CD4-positive, alpha-beta memory T cell (primary cell): ENCODE measurements at regions not wholly inside any gene's neighbourhood (a gene's known extent, or its start where the extent isn't known, plus 50 kb on each side); places are given as distances from the start of the nearest gene placed in this dataset.

ENCODE experiments used
- CTCF ChIA-PET: fragments of 350-600 bp; sonication (Branson Sonifier 250); formaldehyde crosslinking; loops from one replicate; lab custom pipeline; 2021; ENCODE audit warnings: inconsistent platforms; ENCODE audit not compliant: partially characterized antibody; lab: Charles Lee
- POLR2A ChIA-PET: fragments of 350-600 bp; sonication (Branson Sonifier 250); formaldehyde crosslinking; loops from one replicate; lab custom pipeline; 2021; ENCODE audit not compliant: partially characterized antibody; lab: Charles Lee
- DNase-seq, 5 donors: peaks; one replicate each; pipeline versions ENCODE4 v3.0.0 to v3.0.0-alpha.2; 2020 to 2022; ENCODE audit warnings: mixed read lengths in 1 of 5
- H3K27ac ChIP-seq: one replicate; pipeline ENCODE4 v1.7.0; 2013; ENCODE audit warnings: low read depth, low read length
- H3K27me3 ChIP-seq: 2 replicates; pipeline ENCODE4 v1.7.0; 2013; ENCODE audit warnings: mild to moderate bottlenecking, low read length, moderate library complexity; ENCODE audit not compliant: insufficient read depth
- H3K36me3 ChIP-seq: 2 replicates; pipeline ENCODE4 v1.7.0; 2013; ENCODE audit warnings: mild to moderate bottlenecking, low read length, moderate library complexity; ENCODE audit not compliant: insufficient read depth
- H3K4me1 ChIP-seq: 2 replicates; pipeline ENCODE4 v1.7.0; 2013; ENCODE audit warnings: mild to moderate bottlenecking, low read length, moderate library complexity; ENCODE audit not compliant: insufficient read depth
- H3K4me3 ChIP-seq, 2 donors: one replicate each; pipeline ENCODE4 v1.7.0; 2013; ENCODE audit warnings: low read length in 2 of 2, mild to moderate bottlenecking in 1 of 2
- H3K9me3 ChIP-seq, 2 donors: one replicate each; pipeline ENCODE4 v1.7.0; 2013; ENCODE audit warnings: low read length in 2 of 2, control low read depth in 1 of 2; ENCODE audit not compliant: control insufficient read depth in 1 of 2
- H3K27ac Mint-ChIP-seq, 7 donors: one replicate each; pipeline ENCODE4 v1.8.0; 2020 to 2021; ENCODE audit warnings: mixed read lengths in 7 of 7, mild to moderate bottlenecking in 6 of 7, inconsistent platforms in 3 of 7, moderate library complexity in 3 of 7
- H3K27me3 Mint-ChIP-seq, 2 donors: one replicate each; pipeline ENCODE4 v1.8.0; 2020 to 2021; ENCODE audit warnings: mixed read lengths in 2 of 2
- H3K36me3 Mint-ChIP-seq, 2 donors: one replicate each; pipeline ENCODE4 v1.8.0; 2020 to 2021; ENCODE audit warnings: mixed read lengths in 2 of 2, inconsistent platforms in 1 of 2, mild to moderate bottlenecking in 1 of 2
- H3K4me1 Mint-ChIP-seq, 4 donors: one replicate each; pipeline ENCODE4 v1.8.0; 2020 to 2021; ENCODE audit warnings: mixed read lengths in 4 of 4, mild to moderate bottlenecking in 1 of 4
- H3K4me3 Mint-ChIP-seq, 8 donors: one replicate each; pipeline ENCODE4 v1.8.0; 2020 to 2021; ENCODE audit warnings: mixed read lengths in 8 of 8, mild to moderate bottlenecking in 7 of 8, moderate library complexity in 6 of 8, inconsistent platforms in 3 of 8
- H3K9me3 Mint-ChIP-seq, 8 donors: one replicate each; pipeline ENCODE4 v1.8.0; 2020 to 2021; ENCODE audit warnings: mixed read lengths in 8 of 8, mild to moderate bottlenecking in 5 of 8, inconsistent platforms in 3 of 8, moderate library complexity in 1 of 8
- intact Hi-C: fragments of 100-400 bp; cut with micrococcal nuclease; formaldehyde crosslinking; loops from one replicate; pipeline ENCODE4 v1.15.1; 2023

DNA sequence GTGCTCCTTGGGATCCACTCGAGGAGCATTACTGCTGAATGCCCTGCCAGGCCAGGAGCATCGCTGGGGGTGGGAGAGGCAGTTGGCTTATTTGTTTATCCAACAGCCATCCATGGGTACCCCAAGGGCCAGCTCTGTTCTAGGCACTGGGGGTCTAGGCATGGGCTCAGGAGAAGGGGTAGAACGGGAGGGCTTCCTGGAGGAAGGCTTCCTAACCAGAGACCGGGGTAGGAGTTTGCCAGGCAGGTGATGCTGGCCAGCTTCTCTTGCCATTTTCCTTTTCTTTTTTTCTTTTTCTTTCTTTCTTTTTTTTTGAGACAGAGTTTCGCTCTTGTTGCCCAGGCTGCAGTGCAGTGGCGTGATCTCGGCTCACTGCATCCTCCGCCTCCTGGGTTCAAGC, 241.0 kb downstream of the SEC14L1 start:
- Mint-ChIP-seq H3K9me3 (no peaks in the 10 kb centered on the region), H3K36me3 (peaks cover 4 to 26% of the 10 kb centered on the region in 2 donors), H3K27me3 (no peaks in the 10 kb centered on the region), H3K4me1 (peaks cover 60 to 100% (median 86%) of the 10 kb centered on the region in 4 donors), H3K27ac (peak overlapping the region; percentile 77 to 95 (median 91)), H3K4me3 (peak overlapping the region in 7 of 8 donors; percentile 79 to 94 (median 82))
- Histone ChIP-seq H3K9me3 (no peaks in the 10 kb centered on the region), H3K4me3 (peak overlapping the region in 1 of 2 donors; percentile 28), H3K4me1 (peaks cover 99% of the 10 kb centered on the region), H3K27ac (peak overlapping the region; percentile 50), H3K36me3 (no peaks in the 10 kb centered on the region), H3K27me3 (no peaks in the 10 kb centered on the region)
- DNase-seq: no peak
- intact Hi-C loops: loop anchor here (1.0 to 2.0 kb wide), 4 partner anchors 19 to 114 kb away; no protein-coding TSS in a partner anchor
- ChIA-PET CTCF (interaction anchor here (0.6 to 3.5 kb wide), 13 partner anchors 10 to 113 kb away, joined by 3 to 38 read pairs (median 8); no protein-coding TSS in a partner anchor), POLR2A (interaction anchor here (0.7 to 97.0 kb wide), 12 partner anchors 8 to 576 kb away, joined by 3 to 6031 read pairs (median 12); partner anchors contain the start of gene TNRC6C)

DNA sequence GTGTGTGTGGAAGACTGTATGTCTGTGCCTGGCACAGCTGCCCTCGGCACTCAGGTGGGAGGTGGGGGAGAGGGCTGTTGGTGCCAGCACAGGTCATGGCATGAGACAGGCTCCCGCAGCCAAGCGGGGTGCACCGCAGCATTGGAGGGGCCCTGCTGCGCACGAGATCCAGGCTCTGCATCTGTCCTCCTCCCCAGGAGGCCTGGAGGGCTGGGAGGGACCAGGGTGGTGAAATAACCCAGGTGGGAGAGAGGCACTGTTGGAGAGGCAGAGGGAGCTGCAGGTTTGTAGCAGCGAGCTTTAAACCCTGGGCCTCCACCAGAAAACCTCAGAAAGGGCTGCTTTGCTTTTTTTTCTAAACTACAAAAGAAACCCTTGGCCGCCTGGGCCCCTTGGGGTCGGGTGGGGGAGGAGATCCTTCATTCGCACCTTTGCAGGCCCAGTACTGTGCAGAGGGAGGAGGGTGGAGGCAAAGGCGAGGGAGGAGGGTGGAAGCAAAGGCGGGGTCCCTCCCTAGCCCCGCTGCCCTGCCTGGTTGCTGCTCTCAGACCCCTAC, 241.7 kb downstream of the SEC14L1 start:
- peak overlapping the region; percentile 79 to 94 (median 82) for H3K4me3 Mint-ChIP-seq
- H3K27ac ChIP-seq: peak overlapping the region; percentile 50
- H3K4me3 ChIP-seq: peak overlapping the region in 1 of 2 donors; percentile 41
- H3K36me3 ChIP-seq: no peaks in the 10 kb centered on the region
- H3K27me3 ChIP-seq: no peaks in the 10 kb centered on the region
- ChIA-PET POLR2A (interaction anchor here (0.6 to 97.0 kb wide), 14 partner anchors 9 to 576 kb away, joined by 3 to 6031 read pairs (median 10); partner anchors contain the start of gene TNRC6C), CTCF (interaction anchor here (0.6 to 3.5 kb wide), 17 partner anchors 10 to 112 kb away, joined by 3 to 38 read pairs (median 6); no protein-coding TSS in a partner anchor)
- no peaks in the 10 kb centered on the region for H3K9me3 ChIP-seq
- H3K27me3 Mint-ChIP-seq: no peaks in the 10 kb centered on the region
- intact Hi-C loops: loop anchor here (1.0 to 2.0 kb wide), 4 partner anchors 18 to 113 kb away; no protein-coding TSS in a partner anchor
- H3K4me1 ChIP-seq: peaks cover 99% of the 10 kb centered on the region
- no peaks in the 10 kb centered on the region for H3K9me3 Mint-ChIP-seq
- peaks cover 4 to 30% of the 10 kb centered on the region in 2 donors for H3K36me3 Mint-ChIP-seq
- peak overlapping the region; percentile 82 to 95 (median 90) for H3K27ac Mint-ChIP-seq
- peaks cover 62 to 100% (median 87%) of the 10 kb centered on the region in 4 donors for H3K4me1 Mint-ChIP-seq
- peak in 4 of 5 donors; percentile 69 to 72 (median 71) for DNase-seq

DNA sequence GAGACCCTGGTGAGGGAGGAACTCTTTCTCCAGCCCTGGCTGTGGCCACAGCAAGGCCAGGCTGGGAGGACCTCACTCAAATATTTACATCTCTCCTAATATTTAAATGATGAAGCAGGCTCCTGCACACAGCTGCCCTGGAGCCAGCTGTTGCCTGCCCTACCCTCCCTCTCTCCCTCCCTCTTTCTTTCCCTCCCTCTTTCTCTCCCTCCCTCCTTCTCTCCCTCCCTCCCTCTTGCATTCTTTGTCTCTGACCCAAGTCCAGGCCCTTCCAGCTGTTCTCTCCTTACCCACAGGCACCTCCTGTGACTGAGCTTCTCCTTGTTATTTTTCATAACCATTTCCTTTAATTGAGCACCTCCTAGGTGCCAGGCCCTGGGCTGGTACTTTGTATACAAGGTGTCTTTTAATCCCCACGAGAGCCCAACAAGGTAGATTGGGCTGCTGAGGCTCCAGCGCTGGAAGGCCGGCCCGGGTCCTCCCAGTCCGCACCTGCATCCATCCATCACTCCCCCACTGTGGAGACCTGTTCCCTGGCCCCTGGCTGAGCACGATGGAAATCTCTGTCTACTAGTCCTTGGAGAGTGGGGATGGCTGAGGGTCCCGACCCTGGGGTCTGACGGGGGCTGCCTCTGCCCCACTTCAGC, 242.3 kb downstream of the SEC14L1 start:
- peaks cover 4 to 27% of the 10 kb centered on the region in 2 donors for H3K36me3 Mint-ChIP-seq
- CTCF ChIA-PET: interaction anchor here (0.9 to 3.5 kb wide), 14 partner anchors 9 to 112 kb away, joined by 3 to 38 read pairs (median 6); no protein-coding TSS in a partner anchor
- no peaks in the 10 kb centered on the region for H3K27me3 ChIP-seq
- H3K4me1 ChIP-seq: peaks cover 98% of the 10 kb centered on the region
- peak overlapping the region; percentile 74 to 94 (median 82) for H3K4me3 Mint-ChIP-seq
- no peaks in the 10 kb centered on the region for H3K9me3 Mint-ChIP-seq
- no peaks in the 10 kb centered on the region for H3K27me3 Mint-ChIP-seq
- POLR2A ChIA-PET: interaction anchor here (0.6 to 97.0 kb wide), 12 partner anchors 8 to 112 kb away, joined by 3 to 6031 read pairs (median 12); no protein-coding TSS in a partner anchor
- DNase-seq: no peak
- intact Hi-C loops: loop anchor here (1.0 to 2.0 kb wide), 4 partner anchors 18 to 112 kb away; no protein-coding TSS in a partner anchor
- H3K36me3 ChIP-seq: no peaks in the 10 kb centered on the region
- peak overlapping the region in 1 of 2 donors; percentile 41 for H3K4me3 ChIP-seq
- peak overlapping the region; percentile 50 for H3K27ac ChIP-seq
- no peaks in the 10 kb centered on the region for H3K9me3 ChIP-seq
- H3K27ac Mint-ChIP-seq: peak overlapping the region; percentile 82 to 95 (median 90)
- H3K4me1 Mint-ChIP-seq: peaks cover 56 to 97% (median 84%) of the 10 kb centered on the region in 4 donors

DNA sequence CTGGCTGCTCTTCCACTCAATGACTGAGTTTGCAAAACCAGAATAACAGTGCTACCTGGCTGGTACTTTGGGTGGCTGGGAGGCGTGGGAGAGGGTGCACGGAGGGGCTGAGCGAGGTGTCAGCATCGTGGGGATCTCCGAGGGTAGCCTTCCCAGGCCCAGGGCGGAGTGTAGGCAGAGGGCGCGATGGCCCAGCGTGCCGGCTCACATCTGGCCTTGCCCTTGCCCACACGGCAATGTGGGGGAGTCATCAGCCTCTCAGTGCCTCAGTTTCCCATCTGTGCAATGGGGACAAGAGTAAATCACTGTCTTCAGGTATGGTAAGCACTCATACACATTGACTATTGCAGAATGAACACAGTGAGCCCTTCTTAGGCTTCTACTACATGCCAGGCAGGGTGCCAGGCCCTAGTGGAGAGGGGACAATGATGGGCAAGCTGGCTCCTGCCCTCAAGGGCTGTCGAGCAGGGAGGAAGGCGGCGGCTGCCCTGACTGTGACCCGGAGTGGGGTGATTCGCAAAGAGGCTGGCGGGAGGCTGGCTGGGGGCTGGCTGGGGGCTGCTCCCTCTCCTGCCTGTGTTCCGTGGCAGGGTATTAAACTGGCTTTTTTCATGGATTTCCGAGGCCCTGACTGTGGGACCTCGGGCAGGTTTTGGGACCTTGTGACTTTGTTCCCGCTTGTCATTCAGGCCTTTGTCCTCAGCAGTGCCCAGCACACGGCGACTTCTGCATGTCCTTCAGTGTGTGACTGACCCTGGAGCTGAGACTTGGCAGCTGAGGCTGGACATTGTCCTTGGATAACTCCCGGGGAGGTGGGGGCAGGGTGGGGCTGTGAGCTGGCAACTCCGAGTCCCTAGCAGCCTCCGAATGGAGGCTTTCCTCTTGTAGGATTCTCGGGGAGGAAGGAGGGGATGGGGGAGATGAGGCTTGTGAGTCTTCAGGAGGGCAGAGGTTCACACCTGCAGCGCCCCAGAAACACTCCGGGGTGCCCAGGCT, 243.1 kb downstream of the SEC14L1 start:
- H3K27ac Mint-ChIP-seq: peak overlapping the region; percentile 17 to 91 (median 79)
- no peaks in the 10 kb centered on the region for H3K27me3 Mint-ChIP-seq
- POLR2A ChIA-PET: interaction anchor here (3.0 to 97.0 kb wide), 3 partner anchors 8 to 53 kb away, joined by 34 to 6031 read pairs (median 50); no protein-coding TSS in a partner anchor
- H3K4me3 Mint-ChIP-seq: peak overlapping the region in 7 of 8 donors; percentile 17 to 90 (median 74)
- H3K4me1 Mint-ChIP-seq: peaks cover 55 to 97% (median 83%) of the 10 kb centered on the region in 4 donors
- no peak overlapping the region for H3K4me3 ChIP-seq
- no peaks in the 10 kb centered on the region for H3K27me3 ChIP-seq
- peak in 1 of 5 donors; percentile 30 for DNase-seq
- no peaks in the 10 kb centered on the region for H3K9me3 ChIP-seq
- no peak overlapping the region for H3K27ac ChIP-seq
- H3K36me3 Mint-ChIP-seq: peaks cover 4 to 26% of the 10 kb centered on the region in 2 donors
- intact Hi-C loops: loop anchor here (2.0 kb wide), 3 partner anchors 17 to 57 kb away; no protein-coding TSS in a partner anchor
- no peaks in the 10 kb centered on the region for H3K36me3 ChIP-seq
- H3K4me1 ChIP-seq: peaks cover 98% of the 10 kb centered on the region
- no peaks in the 10 kb centered on the region for H3K9me3 Mint-ChIP-seq
- CTCF ChIA-PET: interaction anchor here (1.0 to 3.5 kb wide), 6 partner anchors 8 to 68 kb away, joined by 3 to 38 read pairs (median 9); no protein-coding TSS in a partner anchor

DNA sequence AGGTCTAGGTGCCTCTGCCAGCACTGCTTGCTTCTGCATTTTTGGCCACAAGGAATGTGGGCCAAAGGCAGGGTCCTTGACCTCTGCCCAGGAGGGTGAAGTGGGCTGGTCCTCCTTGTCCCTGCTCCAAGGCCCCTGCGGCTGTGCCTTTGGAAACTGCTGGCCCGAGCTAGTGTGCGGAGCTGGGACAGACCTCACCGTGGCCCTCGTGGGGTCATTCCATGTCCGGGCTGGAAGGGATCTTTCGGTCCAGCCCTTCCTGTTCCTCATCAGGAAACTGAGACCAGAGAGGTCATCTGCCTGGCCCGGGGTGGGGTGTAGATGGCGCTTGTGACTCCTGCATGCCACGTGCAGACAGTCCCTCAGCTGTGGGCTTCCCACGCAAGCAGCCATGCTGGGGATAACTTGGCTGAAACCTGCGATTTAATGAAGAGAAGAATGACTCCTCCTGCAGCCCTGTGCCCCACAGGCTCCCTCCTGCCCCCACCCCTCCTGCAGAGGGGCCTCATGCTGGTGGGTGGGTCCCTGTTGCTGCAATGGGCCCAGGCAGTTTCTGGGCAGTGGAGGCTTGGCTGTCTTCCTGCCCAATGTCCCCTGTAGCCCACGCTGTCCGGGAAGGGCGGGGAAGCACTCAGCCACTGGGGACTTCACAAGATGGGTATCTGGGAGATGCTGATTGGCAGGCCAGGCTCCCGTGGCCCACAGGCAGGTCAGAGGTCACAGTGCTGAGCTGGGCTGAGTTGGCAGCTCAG, 245.2 kb downstream of the SEC14L1 start:
- Histone ChIP-seq H3K36me3 (no peaks in the 10 kb centered on the region), H3K9me3 (no peaks in the 10 kb centered on the region), H3K27ac (no peak overlapping the region), H3K4me3 (no peak overlapping the region), H3K27me3 (no peaks in the 10 kb centered on the region), H3K4me1 (peaks cover 95% of the 10 kb centered on the region)
- Mint-ChIP-seq H3K4me3 (peak overlapping the region in 7 of 8 donors; percentile 32 to 68 (median 36)), H3K9me3 (no peaks in the 10 kb centered on the region), H3K36me3 (peaks cover 4 to 32% of the 10 kb centered on the region in 2 donors), H3K4me1 (peaks cover 58 to 94% (median 82%) of the 10 kb centered on the region in 4 donors), H3K27ac (peak overlapping the region; percentile 70 to 90 (median 83)), H3K27me3 (no peaks in the 10 kb centered on the region)
- ChIA-PET CTCF (interaction anchor here (1.5 to 9.3 kb wide), 3 partner anchors 10 to 44 kb away, joined by 3 to 97 read pairs (median 3); no protein-coding TSS in a partner anchor), POLR2A (interaction anchor here (8.9 to 97.0 kb wide), 2 partner anchors 12 to 46 kb away, joined by 261 to 6031 read pairs; no protein-coding TSS in a partner anchor)
- DNase-seq: no peak
- intact Hi-C loops: no loop called here
